Frontal cortex (tissue), 3 donors: ENCODE measurements at regions not wholly inside any gene's neighbourhood (a gene's known extent, or its start where the extent isn't known, plus 50 kb on each side); places are given as distances from the start of the nearest gene placed in this dataset.

ENCODE experiments used
- DNase-seq, 2 donors: peaks; one replicate each; pipeline ENCODE4 v3.0.0; 2012; ENCODE audit warnings: low spot score in 2 of 2
- FAIRE-seq: peaks from 2 replicates; lab custom pipeline; 2012; peaks lifted over from hg19 to GRCh38; lab: Jason Lieb, UNC
- donor health status: control.
- donor health status: control.
- donor health status: control.

DNA sequence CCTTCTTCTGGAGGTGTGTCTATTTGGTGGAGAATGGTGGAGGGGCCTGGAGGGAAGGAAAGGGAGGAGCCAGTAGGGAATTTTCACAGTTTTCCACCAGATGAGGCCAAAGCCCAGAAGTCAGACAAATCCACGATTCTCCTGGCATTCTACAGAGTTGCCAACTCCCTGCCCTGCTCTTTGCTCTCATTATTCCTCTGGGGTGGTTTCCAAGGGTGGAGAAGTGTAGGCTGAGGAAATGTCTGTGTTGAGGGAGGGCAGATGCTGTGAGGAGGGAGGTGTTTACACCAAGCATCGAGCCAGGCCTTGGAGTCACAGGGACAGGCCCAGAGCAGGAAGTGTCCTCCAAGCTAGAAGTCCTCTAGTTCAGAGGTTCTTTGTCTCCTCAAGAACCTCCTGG, 124.1 kb upstream of the LGALSL start:
- FAIRE-seq (no peak), DNase-seq (no peak)

DNA sequence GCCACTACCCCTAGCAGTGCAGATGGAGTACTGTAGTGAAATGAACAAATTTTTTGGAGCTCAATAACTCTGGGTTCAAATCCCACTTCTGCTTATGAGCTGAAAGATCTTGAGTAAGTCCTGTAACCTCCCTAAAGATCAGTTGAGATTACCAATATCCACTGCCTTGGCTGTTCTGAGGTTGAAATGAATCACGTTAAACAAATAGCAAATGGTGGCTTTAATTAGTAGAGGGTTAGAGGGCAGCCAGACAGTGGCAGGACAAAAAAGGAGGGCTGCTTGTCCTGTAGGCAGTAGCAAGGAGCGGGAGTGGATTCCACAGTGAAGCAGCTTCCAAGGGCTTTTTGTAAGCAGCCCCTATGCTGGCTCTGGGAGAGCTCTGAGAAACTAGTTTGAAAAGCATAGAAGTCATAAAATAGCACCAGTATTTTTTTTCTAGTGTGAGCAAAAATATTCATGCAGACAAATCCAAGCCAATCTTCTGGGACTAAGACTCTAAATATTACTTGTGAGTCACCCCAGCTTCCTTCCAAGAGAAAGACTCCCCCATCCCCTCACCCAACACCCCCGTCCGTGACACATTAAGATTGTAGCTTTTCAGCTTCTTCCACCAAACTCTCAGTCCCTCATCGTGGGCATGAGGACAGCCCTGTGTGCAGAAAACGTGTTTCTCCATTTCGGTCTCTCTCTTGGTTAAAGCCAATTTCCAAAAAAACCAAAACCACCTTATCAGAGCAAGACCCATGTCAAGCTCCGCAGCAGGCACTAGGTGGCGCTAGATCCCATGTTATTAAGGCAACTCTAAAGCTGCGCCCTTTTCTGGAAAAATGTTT, 123.5 kb upstream of the LGALSL start:
- FAIRE-seq: no peak
- DNase-seq: peak; percentile 17 to 37

- FAIRE-seq (no peak), DNase-seq (no peak)
Measured at GRCh38 chr2:64331114-64331645, 122.8 kb upstream of the LGALSL start.

GRCh38 chr2:64331849-64332699, 121.9 kb upstream of the LGALSL start:
- FAIRE-seq: no peak
- no peak for DNase-seq

- DNase-seq (no peak), FAIRE-seq (no peak)
Measured at GRCh38 chr2:64336171-64336570, 117.8 kb upstream of the LGALSL start.

- no peak for FAIRE-seq
Measured at GRCh38 chr2:64337314-64337713, 116.6 kb upstream of the LGALSL start.

GRCh38 chr2:64338108-64338507, 115.9 kb upstream of the LGALSL start:
- no peak for DNase-seq
- no peak for FAIRE-seq

More at GRCh38 chr2:64337314-64337713, 116.6 kb upstream of the LGALSL start:
- DNase-seq: no peak

GRCh38 chr2:64338910-64339500, 115.0 kb upstream of the LGALSL start:
- no peak for FAIRE-seq

GRCh38 chr2:64341461-64341860, 112.5 kb upstream of the LGALSL start:
- FAIRE-seq: no peak

More at GRCh38 chr2:64338910-64339500, 115.0 kb upstream of the LGALSL start:
- no peak for DNase-seq

DNA sequence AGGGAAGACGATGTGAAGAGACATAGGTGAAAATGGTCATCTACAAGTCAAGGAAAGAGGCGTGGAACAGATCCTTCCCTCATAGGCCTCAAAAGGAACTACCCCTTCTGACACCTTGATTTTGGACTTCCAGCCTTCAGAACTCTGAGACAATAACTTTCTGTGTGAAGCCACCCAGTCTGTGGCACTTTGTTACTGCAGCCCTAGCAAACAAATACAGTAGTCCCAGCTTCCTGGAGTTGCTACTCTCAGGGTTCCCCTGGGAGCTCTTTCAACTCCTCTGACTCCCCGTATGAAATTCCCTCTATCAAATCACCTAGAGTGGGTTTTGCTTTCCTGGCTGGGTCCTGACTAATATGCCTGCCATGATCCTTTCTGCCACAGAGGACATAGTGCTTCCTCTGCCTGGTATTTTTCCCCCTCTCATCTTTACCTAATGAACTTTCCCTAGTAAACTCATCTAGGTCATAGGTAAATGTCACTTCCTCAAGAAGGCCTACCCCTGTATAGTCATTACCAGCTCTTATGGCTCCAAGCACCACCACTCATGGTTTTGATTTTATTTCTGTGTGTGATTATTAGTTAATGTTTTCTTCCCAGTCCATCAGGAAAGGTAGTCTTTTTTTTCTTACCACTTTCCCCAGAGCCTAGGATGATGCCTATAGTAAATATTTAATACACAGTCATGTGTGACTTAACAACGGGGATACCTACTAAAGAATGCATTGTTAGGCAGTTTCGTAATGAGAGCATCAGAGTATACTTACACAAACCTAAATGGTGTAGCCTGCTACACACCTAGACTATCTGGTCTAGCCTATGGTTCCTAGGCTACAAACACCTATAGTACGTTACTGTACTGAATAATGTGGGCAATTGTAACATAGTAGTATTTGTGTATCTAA, 111.5 kb upstream of the LGALSL start:
- DNase-seq (no peak), FAIRE-seq (no peak)

More at GRCh38 chr2:64341461-64341860, 112.5 kb upstream of the LGALSL start:
- no peak for DNase-seq

DNA sequence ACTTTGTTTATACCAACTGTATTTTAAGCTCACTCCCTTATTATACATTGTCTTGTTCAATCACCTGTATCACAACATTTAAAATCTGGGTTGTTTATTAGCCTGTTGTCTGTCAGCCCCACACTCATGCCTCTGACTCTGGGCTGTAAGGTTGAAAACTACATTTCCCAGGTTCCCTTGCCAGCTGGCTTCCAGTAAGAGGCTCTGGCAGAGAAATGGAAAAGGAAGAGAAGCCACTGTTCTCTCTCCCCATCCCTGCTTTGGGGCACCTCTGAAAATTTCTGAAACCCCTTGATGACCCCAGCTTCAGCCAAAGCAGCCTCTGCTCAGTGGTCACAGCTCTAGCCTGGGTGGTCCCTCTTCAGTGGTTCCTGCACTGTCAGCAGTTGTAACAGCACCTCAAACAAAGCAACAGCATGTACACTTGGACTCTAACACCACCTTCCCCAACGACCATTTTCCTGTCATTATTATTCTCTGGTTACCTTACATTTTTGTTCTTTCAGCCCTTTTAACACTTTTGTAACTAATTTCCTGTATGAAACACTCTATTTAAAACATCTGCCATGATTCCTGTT, 108.9 kb upstream of the LGALSL start:
- DNase-seq (no peak), FAIRE-seq (no peak)

GRCh38 chr2:64345998-64346397, 108.0 kb upstream of the LGALSL start:
- FAIRE-seq (no peak), DNase-seq (no peak)

- DNase-seq (no peak), FAIRE-seq (no peak)
Measured at GRCh38 chr2:64348386-64349130, 105.4 kb upstream of the LGALSL start.

DNA sequence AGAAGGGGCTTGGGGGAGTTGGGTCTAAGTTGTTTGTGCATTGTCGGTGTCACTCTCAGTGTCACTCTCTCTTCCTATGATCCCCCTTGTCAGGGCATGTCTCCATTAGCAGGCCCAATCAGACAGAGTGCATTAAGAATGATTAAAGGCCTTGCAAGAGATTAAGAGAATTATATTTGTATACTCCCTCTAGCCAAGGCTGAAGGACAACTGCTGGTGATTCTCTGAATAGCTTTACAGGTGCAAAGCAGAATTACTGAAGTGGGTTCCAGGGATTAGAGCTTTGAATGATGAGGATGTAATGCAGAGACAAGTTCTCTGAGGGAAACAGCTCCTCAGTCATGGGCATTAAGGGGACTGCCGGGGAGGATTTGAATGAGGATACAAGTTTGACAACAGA, 104.8 kb upstream of the LGALSL start:
- DNase-seq (no peak), FAIRE-seq (no peak)

- FAIRE-seq (no peak), DNase-seq (no peak)
Measured at GRCh38 chr2:64350996-64351395, 103.0 kb upstream of the LGALSL start.

DNA sequence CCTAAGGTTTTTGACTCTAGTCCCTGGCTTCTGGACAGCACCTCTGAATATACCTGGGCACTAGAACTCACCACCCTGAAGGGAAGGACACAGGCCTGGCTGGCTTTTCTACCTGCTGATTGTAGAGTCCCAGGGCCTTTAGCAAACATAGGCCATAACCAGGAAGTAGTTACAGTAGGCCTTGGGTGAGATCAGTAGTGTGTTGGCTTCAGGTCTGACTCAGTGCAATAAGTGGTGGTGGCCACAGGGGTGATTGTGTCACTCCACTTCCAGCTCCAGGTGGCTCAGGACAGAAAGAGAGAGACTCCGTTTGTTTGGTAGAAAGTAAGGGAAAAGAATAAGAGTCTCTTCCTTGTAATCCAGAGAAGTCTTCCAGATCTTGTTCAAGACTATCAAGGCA, 101.7 kb upstream of the LGALSL start:
- DNase-seq: no peak
- no peak for FAIRE-seq

DNA sequence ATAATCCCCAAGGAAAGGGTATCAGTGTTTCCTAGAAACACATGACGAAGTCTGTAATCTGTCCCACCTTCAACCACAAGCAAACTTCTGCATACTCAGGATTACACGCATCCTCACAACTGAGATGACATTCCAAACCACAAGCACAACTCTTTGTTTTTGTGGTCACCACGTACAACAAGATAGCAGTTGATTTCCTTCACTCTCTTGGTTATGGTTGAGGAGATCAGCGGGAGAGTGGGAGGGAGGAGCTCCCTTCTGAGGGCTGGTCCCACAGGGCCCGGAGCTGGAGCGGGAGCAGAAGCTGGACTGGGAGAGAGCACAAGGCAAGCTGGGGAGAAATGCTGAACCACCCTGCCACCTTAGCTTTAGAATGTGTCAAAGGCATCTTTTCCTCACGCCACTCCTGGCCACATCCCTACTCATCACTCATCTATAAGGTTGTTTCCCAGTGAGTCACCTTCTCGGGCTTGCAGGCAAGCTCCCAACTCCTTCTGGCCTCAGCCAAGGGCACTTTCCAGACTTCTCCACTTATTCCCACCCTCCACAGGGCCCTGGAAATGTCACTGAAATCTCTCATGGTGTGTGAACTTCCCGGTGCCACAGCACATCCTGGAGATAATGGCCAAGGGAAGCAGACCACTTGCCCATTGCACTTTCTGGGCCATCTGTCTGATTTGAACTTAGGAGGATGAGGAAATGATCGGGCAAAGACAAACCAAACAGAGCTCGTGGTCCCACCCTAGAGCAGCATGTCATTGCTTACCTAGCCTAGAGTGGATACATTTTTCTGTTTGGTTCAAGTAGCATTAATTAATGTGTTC, 98.9 kb upstream of the LGALSL start:
- DNase-seq (no peak), FAIRE-seq (no peak)
